ENCODE measurements at regions not wholly inside any gene's neighbourhood (a gene's known extent, or its start where the extent isn't known, plus 50 kb on each side); places are given as distances from the start of the nearest gene placed in this dataset.

GRCh38 chr11:98710986-98711385 is 309.8 kb upstream of the CNTN5 start:
- TF ChIP-seq CTCF (IDR thresholded peaks at IDR 0.05) (no peak), EP300 (IDR thresholded peaks at IDR 0.05) (no peak)
- Histone ChIP-seq H3K4me1 (no peaks in the 10 kb centered on the region), H3K4me3 (no peak overlapping the region), H3K27ac (no peak overlapping the region), H3K9me3 (peaks cover 0 to 2% (median 0%) of the 10 kb centered on the region in 4 donors), H3K36me3 (no peaks in the 10 kb centered on the region), H3K27me3 (no peaks in the 10 kb centered on the region)
- WGBS, 2 donors, result 79 to 81% methylated on average over 5 of the region's 5 CpGs
- DNase-seq, result no peak
- intact Hi-C loops (cut with DNase I), result no loop called here

GRCh38 chr11:98720951-98721350 is 299.8 kb upstream of the CNTN5 start:
- H3K4me1 ChIP-seq, result no peaks in the 10 kb centered on the region
- 57 to 71% methylated on average over 3 of the region's 3 CpGs for WGBS, 2 donors
- intact Hi-C loops (cut with DNase I), result no loop called here
- H3K36me3 ChIP-seq, result no peaks in the 10 kb centered on the region
- TF ChIP-seq EP300 (IDR thresholded peaks at IDR 0.05) (no peak), CTCF (IDR thresholded peaks at IDR 0.05) (no peak)
- no peaks in the 10 kb centered on the region for H3K27me3 ChIP-seq
- no peak for DNase-seq
- H3K4me3 ChIP-seq, result no peak overlapping the region
- H3K27ac ChIP-seq, result no peak overlapping the region
- no peaks in the 10 kb centered on the region for H3K9me3 ChIP-seq

DNA sequence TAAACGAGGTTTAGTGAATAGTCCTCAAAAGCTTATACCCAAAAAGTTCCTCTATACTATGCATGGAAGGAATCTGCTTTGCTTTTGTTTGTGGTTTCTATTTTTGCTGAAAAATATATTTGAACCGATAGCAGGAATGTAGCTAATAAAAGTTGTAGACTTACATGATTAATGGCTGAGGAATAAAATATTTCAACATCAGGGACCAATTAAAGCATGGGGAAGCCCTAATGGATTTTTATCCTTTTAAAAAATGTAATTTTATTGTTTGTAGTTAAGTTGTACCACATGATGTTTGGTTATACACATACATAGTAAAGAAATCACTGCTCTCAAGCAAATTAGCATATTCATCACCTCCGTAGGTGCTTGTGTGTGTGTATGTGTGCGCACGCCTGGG is 295.3 kb upstream of the CNTN5 start:
- H3K9me3 ChIP-seq, result no peaks in the 10 kb centered on the region
- no peaks in the 10 kb centered on the region for H3K27me3 ChIP-seq
- no peak for TF ChIP-seq POLR2AphosphoS5 (IDR thresholded peaks at IDR 0.05)
- no peak for TF ChIP-seq EP300 (IDR thresholded peaks at IDR 0.05)
- TF ChIP-seq CTCF (IDR thresholded peaks at IDR 0.05), result no peak
- TF ChIP-seq POLR2A (IDR thresholded peaks at IDR 0.05), result no peak
- no peak overlapping the region for H3K27ac ChIP-seq
- intact Hi-C loops (cut with DNase I), result no loop called here
- no peaks in the 10 kb centered on the region for H3K36me3 ChIP-seq
- no peak for DNase-seq
- WGBS, 2 donors, result 84 to 85% methylated on average over 5 of the region's 5 CpGs
- H3K4me1 ChIP-seq, result no peaks in the 10 kb centered on the region
- H3K4me3 ChIP-seq, result no peak overlapping the region

GRCh38 chr11:98728421-98728820 is 292.3 kb upstream of the CNTN5 start:
- no peak overlapping the region for H3K4me3 ChIP-seq
- 83 to 87% methylated on average over 4 of the region's 4 CpGs for WGBS, 2 donors
- TF ChIP-seq POLR2A (IDR thresholded peaks at IDR 0.05) (no peak), CTCF (IDR thresholded peaks at IDR 0.05) (no peak), POLR2AphosphoS5 (IDR thresholded peaks at IDR 0.05) (no peak), EP300 (IDR thresholded peaks at IDR 0.05) (no peak)
- no peaks in the 10 kb centered on the region for H3K9me3 ChIP-seq
- H3K27ac ChIP-seq, result no peak overlapping the region
- H3K4me1 ChIP-seq, result no peaks in the 10 kb centered on the region
- intact Hi-C loops (cut with DNase I), result no loop called here
- H3K27me3 ChIP-seq, result no peaks in the 10 kb centered on the region
- DNase-seq, result no peak
- no peaks in the 10 kb centered on the region for H3K36me3 ChIP-seq

- TF ChIP-seq EP300 (IDR thresholded peaks at IDR 0.05) (no peak), CTCF (IDR thresholded peaks at IDR 0.05) (no peak), POLR2A (IDR thresholded peaks at IDR 0.05) (no peak), POLR2AphosphoS5 (IDR thresholded peaks at IDR 0.05) (no peak)
- 88 to 96% methylated on average over 6 of the region's 6 CpGs for WGBS, 2 donors
- H3K9me3 ChIP-seq, result no peaks in the 10 kb centered on the region
Observed at GRCh38 chr11:98729118-98729517, 291.6 kb upstream of the CNTN5 start.

More at GRCh38 chr11:98729118-98729517, 291.6 kb upstream of the CNTN5 start:
- no peak overlapping the region for H3K27ac ChIP-seq
- no peaks in the 10 kb centered on the region for H3K4me1 ChIP-seq
- no peak for DNase-seq
- intact Hi-C loops (cut with DNase I), result no loop called here
- H3K36me3 ChIP-seq, result no peaks in the 10 kb centered on the region
- H3K27me3 ChIP-seq, result no peaks in the 10 kb centered on the region
- H3K4me3 ChIP-seq, result no peak overlapping the region

Measured in sigmoid colon (tissue), 6 donors.